ENCODE measurements at regions not wholly inside any gene's neighbourhood (a gene's known extent, or its start where the extent isn't known, plus 50 kb on each side); places are given as distances from the start of the nearest gene placed in this dataset.

DNA sequence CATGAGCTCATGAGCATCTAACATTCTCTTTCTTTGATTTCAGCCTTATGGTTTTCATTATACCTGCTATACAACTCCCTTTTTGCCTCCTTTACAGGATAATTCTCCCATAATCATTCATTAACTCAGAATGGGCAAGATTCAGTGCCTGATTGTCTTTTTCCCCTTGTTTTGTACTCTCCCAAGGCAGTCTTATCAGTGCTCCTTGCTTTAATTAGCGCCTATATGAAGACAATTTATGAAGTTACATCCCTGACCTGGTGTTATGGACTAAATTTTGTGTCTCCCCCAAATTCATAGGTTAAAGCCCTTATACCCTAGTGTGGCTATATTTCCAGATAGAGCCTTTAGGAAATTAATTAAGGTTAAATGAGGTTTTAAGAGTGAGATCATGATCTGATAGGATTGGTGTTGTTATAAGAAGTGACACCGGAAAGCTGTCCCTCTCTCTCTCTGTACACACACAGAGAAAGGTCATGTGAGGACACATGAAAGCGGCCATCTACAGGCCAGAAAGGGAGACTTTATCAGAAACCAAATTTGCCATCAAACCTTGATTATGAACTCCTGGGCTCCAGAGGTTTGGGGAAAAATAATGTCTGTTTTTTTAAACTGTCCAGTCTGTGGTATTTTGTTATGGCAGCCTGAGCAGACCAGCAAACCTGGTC, 185.8 kb upstream of the CHODL start:
- no peaks in the 10 kb centered on the region for H3K9me3 Mint-ChIP-seq (ENCODE audit: unreplicated experiment)
- H3K4me1 Mint-ChIP-seq (ENCODE audit: unreplicated experiment), result peaks cover 2% of the 10 kb centered on the region
- no peak for DNase-seq (ENCODE audit: low spot score)
- H3K36me3 Mint-ChIP-seq (ENCODE audit: low read depth, unreplicated experiment), result no peaks in the 10 kb centered on the region
- H3K4me3 Mint-ChIP-seq (ENCODE audit: unreplicated experiment), result no peak overlapping the region
- H3K27ac Mint-ChIP-seq (ENCODE audit: unreplicated experiment), result no peak overlapping the region
- TF ChIP-seq, protein P1, sequence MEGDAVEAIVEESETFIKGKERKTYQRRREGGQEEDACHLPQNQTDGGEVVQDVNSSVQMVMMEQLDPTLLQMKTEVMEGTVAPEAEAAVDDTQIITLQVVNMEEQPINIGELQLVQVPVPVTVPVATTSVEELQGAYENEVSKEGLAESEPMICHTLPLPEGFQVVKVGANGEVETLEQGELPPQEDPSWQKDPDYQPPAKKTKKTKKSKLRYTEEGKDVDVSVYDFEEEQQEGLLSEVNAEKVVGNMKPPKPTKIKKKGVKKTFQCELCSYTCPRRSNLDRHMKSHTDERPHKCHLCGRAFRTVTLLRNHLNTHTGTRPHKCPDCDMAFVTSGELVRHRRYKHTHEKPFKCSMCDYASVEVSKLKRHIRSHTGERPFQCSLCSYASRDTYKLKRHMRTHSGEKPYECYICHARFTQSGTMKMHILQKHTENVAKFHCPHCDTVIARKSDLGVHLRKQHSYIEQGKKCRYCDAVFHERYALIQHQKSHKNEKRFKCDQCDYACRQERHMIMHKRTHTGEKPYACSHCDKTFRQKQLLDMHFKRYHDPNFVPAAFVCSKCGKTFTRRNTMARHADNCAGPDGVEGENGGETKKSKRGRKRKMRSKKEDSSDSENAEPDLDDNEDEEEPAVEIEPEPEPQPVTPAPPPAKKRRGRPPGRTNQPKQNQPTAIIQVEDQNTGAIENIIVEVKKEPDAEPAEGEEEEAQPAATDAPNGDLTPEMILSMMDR (IDR thresholded peaks at IDR 0.05; ENCODE audit: unreplicated experiment), result no peak
- no peaks in the 10 kb centered on the region for H3K27me3 Mint-ChIP-seq (ENCODE audit: unreplicated experiment)

DNA sequence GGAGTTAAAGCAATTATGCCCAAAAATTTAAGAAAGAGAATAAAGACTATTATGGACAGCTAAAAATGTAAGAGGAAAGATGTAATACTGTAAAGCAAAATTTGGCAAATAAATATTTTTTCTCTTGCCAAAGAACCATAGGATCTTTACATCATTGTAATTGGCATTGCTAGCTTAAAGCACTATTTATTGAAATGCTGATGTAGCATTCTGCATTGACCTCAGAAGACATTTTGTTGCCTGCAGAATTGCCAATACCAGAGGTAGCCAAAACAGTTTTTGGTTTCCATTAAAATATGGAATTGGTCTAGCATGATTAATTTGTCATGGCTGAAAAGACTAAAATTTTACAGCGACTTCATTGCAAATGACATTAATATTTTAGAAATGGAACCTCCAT, 191.5 kb upstream of the CHODL start:
- H3K4me1 Mint-ChIP-seq (ENCODE audit: unreplicated experiment), result peaks cover 2% of the 10 kb centered on the region
- H3K27me3 Mint-ChIP-seq (ENCODE audit: unreplicated experiment), result no peaks in the 10 kb centered on the region
- no peak for DNase-seq (ENCODE audit: low spot score)
- no peak overlapping the region for H3K4me3 Mint-ChIP-seq (ENCODE audit: unreplicated experiment)
- H3K36me3 Mint-ChIP-seq (ENCODE audit: low read depth, unreplicated experiment), result no peaks in the 10 kb centered on the region
- no peaks in the 10 kb centered on the region for H3K9me3 Mint-ChIP-seq (ENCODE audit: unreplicated experiment)
- TF ChIP-seq, protein P1 (IDR thresholded peaks at IDR 0.05; ENCODE audit: unreplicated experiment), result no peak
- H3K27ac Mint-ChIP-seq (ENCODE audit: unreplicated experiment), result no peak overlapping the region

DNA sequence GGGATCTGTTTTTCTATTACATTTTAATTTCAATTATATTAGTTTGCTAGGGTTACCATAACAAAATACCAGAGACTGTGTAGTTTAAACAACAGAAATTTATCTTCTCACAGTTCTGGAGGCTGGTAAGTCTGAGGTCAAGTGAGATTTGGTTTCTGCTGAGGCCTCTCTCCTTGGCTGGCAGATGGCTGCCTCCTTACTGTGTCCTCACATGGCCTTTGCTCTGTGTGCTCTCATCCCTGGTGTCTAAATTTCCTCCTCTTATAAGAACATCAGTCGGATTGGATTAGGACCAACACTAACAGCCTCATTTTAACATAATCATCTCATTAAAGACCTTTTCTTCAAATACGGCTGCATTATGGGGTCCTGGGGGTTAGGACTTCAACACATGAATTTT, 195.2 kb upstream of the CHODL start:
- DNase-seq (ENCODE audit: low spot score), result no peak
- Mint-ChIP-seq H3K36me3 (ENCODE audit: low read depth, unreplicated experiment) (no peaks in the 10 kb centered on the region), H3K4me1 (ENCODE audit: unreplicated experiment) (no peaks in the 10 kb centered on the region), H3K27me3 (ENCODE audit: unreplicated experiment) (no peaks in the 10 kb centered on the region), H3K4me3 (ENCODE audit: unreplicated experiment) (no peak overlapping the region), H3K9me3 (ENCODE audit: unreplicated experiment) (no peaks in the 10 kb centered on the region), H3K27ac (ENCODE audit: unreplicated experiment) (no peak overlapping the region)
- TF ChIP-seq, protein P1 (IDR thresholded peaks at IDR 0.05; ENCODE audit: unreplicated experiment), result no peak

DNA sequence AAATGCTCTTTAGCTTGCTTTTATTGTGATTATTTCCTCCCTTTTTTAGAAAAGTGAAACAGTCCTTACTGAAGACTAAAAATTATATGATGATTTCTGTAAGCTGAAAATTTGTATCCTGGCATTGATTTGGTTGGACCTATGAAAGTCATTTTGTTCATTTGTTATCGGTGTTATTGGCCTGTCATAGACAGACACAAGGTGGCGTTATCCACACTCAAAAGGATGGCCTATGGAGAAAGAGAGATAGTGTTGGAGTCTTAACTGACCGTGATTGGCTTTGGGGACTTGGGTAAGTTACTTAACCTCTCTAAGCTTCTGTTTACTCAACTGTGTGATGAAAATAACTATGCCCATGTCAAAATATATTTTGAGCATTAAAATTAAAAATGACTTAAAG, 203.6 kb upstream of the CHODL start:
- H3K36me3 Mint-ChIP-seq (ENCODE audit: low read depth, unreplicated experiment), result no peaks in the 10 kb centered on the region
- peak; percentile 29 for DNase-seq (ENCODE audit: low spot score)
- no peaks in the 10 kb centered on the region for H3K9me3 Mint-ChIP-seq (ENCODE audit: unreplicated experiment)
- H3K27ac Mint-ChIP-seq (ENCODE audit: unreplicated experiment), result no peak overlapping the region
- H3K27me3 Mint-ChIP-seq (ENCODE audit: unreplicated experiment), result no peaks in the 10 kb centered on the region
- H3K4me1 Mint-ChIP-seq (ENCODE audit: unreplicated experiment), result no peaks in the 10 kb centered on the region
- TF ChIP-seq, protein P1 (IDR thresholded peaks at IDR 0.05; ENCODE audit: unreplicated experiment), result no peak
- no peak overlapping the region for H3K4me3 Mint-ChIP-seq (ENCODE audit: unreplicated experiment)

DNA sequence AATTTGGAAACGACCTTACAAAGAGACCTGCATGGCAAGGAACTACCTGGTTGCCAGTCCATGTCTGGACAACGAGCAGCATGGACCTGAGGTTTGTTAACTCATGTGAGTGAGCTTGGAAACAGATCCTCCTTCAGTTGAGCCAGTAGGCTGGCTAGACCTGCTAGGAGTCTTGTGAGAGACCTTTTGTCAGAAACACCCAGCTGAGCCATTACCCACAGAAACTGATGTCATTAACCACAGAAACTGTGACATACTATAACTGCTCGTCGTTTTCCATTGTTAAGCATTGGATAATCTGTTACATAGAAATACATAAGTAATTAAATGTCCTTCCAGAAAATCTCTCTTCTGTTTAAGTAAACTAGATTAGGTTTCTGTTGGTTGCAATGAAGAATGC, 211.1 kb upstream of the C21orf91 start:
- Mint-ChIP-seq H3K27ac (ENCODE audit: unreplicated experiment) (no peak overlapping the region), H3K9me3 (ENCODE audit: unreplicated experiment) (no peaks in the 10 kb centered on the region), H3K36me3 (ENCODE audit: low read depth, unreplicated experiment) (no peaks in the 10 kb centered on the region), H3K27me3 (ENCODE audit: unreplicated experiment) (no peaks in the 10 kb centered on the region), H3K4me1 (ENCODE audit: unreplicated experiment) (no peaks in the 10 kb centered on the region), H3K4me3 (ENCODE audit: unreplicated experiment) (no peak overlapping the region)
- TF ChIP-seq, protein P1 (IDR thresholded peaks at IDR 0.05; ENCODE audit: unreplicated experiment), result no peak
- no peak for DNase-seq (ENCODE audit: low spot score)

Measured in endothelial cell (in vitro differentiated cells).